AG09309 (cell line): ENCODE measurements at regions not wholly inside any gene's neighbourhood (a gene's known extent, or its start where the extent isn't known, plus 50 kb on each side); places are given as distances from the start of the nearest gene placed in this dataset.

ENCODE experiments used
- DNase-seq: peaks from one replicate; pipeline ENCODE4 v3.0.0-alpha.2; 2010; ENCODE audit warnings: low read depth
- H3K4me3 ChIP-seq: 2 replicates; pipeline ENCODE4 v1.5.1; 2011; ENCODE audit warnings: mild to moderate bottlenecking, low read depth, low read length, moderate library complexity; ENCODE audit not compliant: control insufficient read depth
- CTCF ChIP-seq: IDR thresholded peaks from 2 replicates; pipeline ENCODE4 v1.5.1; 2011; ENCODE audit warnings: mild to moderate bottlenecking, low read depth, low read length, inconsistent platforms; ENCODE audit not compliant: insufficient read depth, control insufficient read depth; ENCODE audit errors: missing control alignments

DNA sequence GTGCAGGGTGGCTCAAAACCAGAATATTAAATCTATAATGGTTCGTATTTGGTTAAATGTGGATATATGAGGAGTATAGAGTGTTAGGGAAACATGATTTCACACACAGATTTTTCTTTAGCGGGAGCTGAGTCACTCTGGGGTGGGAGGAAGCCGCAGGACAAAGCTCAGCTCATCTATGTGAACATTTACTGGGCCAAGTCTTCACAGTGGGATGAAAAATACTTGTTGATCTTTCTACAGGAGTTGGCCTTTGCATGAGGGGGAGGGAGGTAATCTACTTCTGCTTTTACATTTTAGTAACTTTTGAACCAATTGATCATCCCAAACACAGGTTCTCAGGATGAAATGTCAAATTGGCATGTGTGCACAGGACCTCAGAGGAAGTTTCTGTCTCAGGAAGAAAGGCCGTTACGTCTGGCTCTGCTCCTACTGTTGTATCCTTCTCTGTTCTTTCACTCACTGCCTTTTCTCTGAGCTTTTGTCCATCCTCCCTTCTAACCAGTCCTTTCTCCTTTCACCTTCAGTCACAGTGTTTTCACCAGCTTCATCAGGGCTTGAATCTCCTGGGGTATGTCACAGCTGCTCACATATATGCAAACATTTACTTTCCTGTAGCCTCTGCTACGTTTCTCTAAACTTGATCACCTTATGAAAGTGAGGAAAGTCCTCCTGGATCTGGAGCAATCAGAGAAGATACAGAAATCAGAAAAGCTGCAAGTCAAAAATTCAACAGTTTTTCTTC is 943.3 kb upstream of the FANCL start:
- DNase-seq = no peak
- TF ChIP-seq CTCF = no peak
- H3K4me3 ChIP-seq = no peak overlapping the region

- TF ChIP-seq CTCF = no peak
- H3K4me3 ChIP-seq = no peak overlapping the region
Measured at GRCh38 chr2:59183070-59183469, 941.9 kb upstream of the FANCL start.

GRCh38 chr2:59182249-59182648 is 941.1 kb upstream of the FANCL start:
- no peak overlapping the region for H3K4me3 ChIP-seq
- DNase-seq = no peak
- TF ChIP-seq CTCF = peak; percentile 35

More at GRCh38 chr2:59183070-59183469, 941.9 kb upstream of the FANCL start:
- no peak for DNase-seq

- no peak for TF ChIP-seq CTCF
- no peak overlapping the region for H3K4me3 ChIP-seq
- no peak for DNase-seq
Measured at GRCh38 chr2:59181347-59181746, 940.2 kb upstream of the FANCL start.

DNA sequence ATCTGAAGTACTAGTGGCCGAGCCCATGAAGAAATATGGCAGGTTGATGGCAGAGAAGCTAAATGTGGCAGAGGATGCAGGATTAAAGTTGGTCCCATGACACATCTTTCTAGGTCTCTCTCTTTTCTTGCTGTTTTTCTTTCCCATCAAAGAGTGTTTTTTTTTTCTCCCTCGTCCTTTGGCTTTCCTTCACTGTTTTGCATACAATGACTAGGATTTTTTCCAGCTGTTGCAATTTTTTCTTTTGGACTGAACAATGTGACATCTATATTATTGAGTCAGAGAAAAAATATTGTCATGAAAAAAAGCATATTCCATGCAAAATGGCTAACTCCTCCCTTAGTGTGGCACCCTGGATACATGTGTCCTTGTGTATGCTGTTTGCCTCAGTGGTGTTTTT is 939.5 kb upstream of the FANCL start:
- DNase-seq = no peak
- TF ChIP-seq CTCF = no peak
- no peak overlapping the region for H3K4me3 ChIP-seq

GRCh38 chr2:59180111-59180510 is 939.0 kb upstream of the FANCL start:
- H3K4me3 ChIP-seq = no peak overlapping the region
- no peak for DNase-seq
- no peak for TF ChIP-seq CTCF
